IPS DF 6.9 (cell line): ENCODE measurements at regions not wholly inside any gene's neighbourhood (a gene's known extent, or its start where the extent isn't known, plus 50 kb on each side); places are given as distances from the start of the nearest gene placed in this dataset.
"Not testable (repeated sequence)": the region's sequence is repeated elsewhere in the genome, so short reads cannot be mapped to it uniquely, and the experiment has no call there.

ENCODE experiments used
- DNase-seq: peaks from one replicate; pipeline ENCODE4 v3.0.0-alpha.2; 2013; ENCODE audit warnings: low read depth, low spot score
- H3K27ac ChIP-seq: one replicate; pipeline ENCODE4 v1.5.1; 2013; ENCODE audit warnings: low read length, control low read depth
- H3K27me3 ChIP-seq: 2 replicates; pipeline ENCODE4 v1.6.1; 2013; ENCODE audit warnings: mild to moderate bottlenecking, low read length; ENCODE audit not compliant: control insufficient read depth, insufficient read depth
- H3K36me3 ChIP-seq: 2 replicates; pipeline ENCODE4 v1.6.1; 2013; ENCODE audit warnings: low read length; ENCODE audit not compliant: control insufficient read depth, insufficient read depth
- H3K4me1 ChIP-seq: 2 replicates; pipeline ENCODE4 v1.6.1; 2013; ENCODE audit warnings: low read length; ENCODE audit not compliant: control insufficient read depth, insufficient read depth
- H3K4me3 ChIP-seq: 2 replicates; pipeline ENCODE4 v1.5.1; 2013; ENCODE audit warnings: mild to moderate bottlenecking, low read length
- H3K9me3 ChIP-seq: 2 replicates; pipeline ENCODE4 v1.6.1; 2013; ENCODE audit warnings: low read length, inconsistent platforms; ENCODE audit not compliant: control insufficient read depth, insufficient read depth
- WGBS: extraction: QIAGEN DNeasy Blood & Tissue Kit; methylation state at CpG from one replicate; pipeline ENCODE4 v1.1.7; 2013; ENCODE audit warnings: mixed read lengths, missing lambda C conversion rate; ENCODE audit not compliant: insufficient read length, insufficient coverage; 5-methylcytosine and 5-hydroxymethylcytosine counted together

- Histone ChIP-seq H3K36me3 (no peaks in the 10 kb centered on the region), H3K4me3 (no peak overlapping the region)
Observed at GRCh38 chr22:22168941-22169867, 75.4 kb upstream of the VPREB1 start.

GRCh38 chr22:22168190-22168940 lies 76.2 kb upstream of the VPREB1 start:
- DNase-seq = peak; percentile 52
- Histone ChIP-seq H3K27ac (no peak overlapping the region), H3K36me3 (no peaks in the 10 kb centered on the region), H3K9me3 (no peaks in the 10 kb centered on the region), H3K27me3 (peaks cover 49% of the 10 kb centered on the region), H3K4me1 (no peaks in the 10 kb centered on the region), H3K4me3 (no peak overlapping the region)
- no CpG with 5 or more reads among the region's 7 CpGs for WGBS

More at GRCh38 chr22:22168941-22169867, 75.4 kb upstream of the VPREB1 start:
- WGBS = no CpG with 5 or more reads among the region's 9 CpGs
- Histone ChIP-seq H3K4me1 (no peaks in the 10 kb centered on the region), H3K9me3 (no peaks in the 10 kb centered on the region), H3K27me3 (peaks cover 43% of the 10 kb centered on the region), H3K27ac (no peak overlapping the region)
- no peak for DNase-seq

DNA sequence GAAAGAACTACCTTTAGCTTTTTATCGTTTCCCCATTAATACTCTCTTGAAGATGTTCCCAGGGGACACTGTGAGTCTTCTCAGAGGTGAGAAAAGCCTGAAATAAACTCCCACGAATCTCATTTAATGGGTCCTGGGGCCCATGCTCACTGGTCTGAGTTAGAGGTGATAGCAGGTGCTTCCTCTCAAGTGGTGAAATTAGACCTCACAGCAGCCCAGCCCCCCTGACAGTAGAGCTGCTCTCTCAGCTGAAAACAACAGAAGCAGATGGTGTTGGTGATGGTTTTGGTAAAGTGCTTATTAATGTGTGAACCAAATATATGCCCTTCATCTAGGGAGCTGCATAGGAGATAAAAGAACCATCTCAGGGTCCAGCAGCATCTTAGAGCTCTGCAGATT lies 76.8 kb upstream of the VPREB1 start:
- Histone ChIP-seq H3K9me3 (no peaks in the 10 kb centered on the region), H3K27me3 (peaks cover 54% of the 10 kb centered on the region), H3K4me1 (no peaks in the 10 kb centered on the region), H3K27ac (no peak overlapping the region), H3K36me3 (no peaks in the 10 kb centered on the region), H3K4me3 (no peak overlapping the region)
- DNase-seq = no peak
- WGBS = no CpG with 5 or more reads among the region's 2 CpGs

DNA sequence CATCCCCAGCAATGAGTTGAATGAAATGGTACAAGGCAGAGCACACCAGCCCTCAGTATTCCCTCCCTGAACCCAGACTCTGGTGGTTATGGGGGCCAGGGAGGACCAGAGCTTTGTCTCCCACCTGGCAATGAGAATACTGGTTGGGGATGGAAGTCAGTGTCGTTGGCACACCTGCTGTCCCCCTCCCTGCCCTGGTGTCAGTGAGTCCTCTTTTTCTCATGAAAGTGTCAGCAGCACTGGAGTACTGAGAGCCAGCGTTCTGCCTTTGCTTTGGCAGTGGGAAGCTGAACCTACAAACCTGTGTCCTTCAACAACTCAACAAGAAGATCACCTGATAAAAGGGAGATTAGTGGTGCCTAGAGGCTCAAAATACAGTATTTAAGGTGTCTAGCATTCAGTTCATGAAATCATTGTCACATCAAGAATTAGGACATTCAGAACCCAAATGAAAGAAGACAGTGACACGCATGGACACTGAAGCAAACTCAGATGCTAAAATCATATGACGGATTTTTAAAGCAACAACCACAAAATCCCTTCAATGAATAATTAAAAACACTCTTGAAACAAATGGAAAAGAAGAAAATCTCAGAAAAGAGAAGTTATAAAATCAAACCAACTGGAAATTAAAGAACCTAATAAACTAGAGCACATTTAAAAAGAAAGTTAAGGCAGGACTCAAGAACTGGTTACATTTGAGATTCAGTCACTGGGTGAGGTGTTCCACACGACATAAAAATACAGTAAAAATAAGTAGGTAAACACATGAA lies 77.5 kb upstream of the VPREB1 start:
- H3K4me1 ChIP-seq = no peaks in the 10 kb centered on the region
- peaks cover 59% of the 10 kb centered on the region for H3K27me3 ChIP-seq
- H3K9me3 ChIP-seq = no peaks in the 10 kb centered on the region
- no CpG with 5 or more reads among the region's 5 CpGs for WGBS
- no peak overlapping the region for H3K27ac ChIP-seq
- no peak overlapping the region for H3K4me3 ChIP-seq
- no peaks in the 10 kb centered on the region for H3K36me3 ChIP-seq
- DNase-seq = no peak

GRCh38 chr22:22165936-22166710 lies 78.5 kb upstream of the VPREB1 start:
- H3K4me1 ChIP-seq = no peaks in the 10 kb centered on the region

GRCh38 chr22:22164541-22165272 lies 79.9 kb upstream of the VPREB1 start:
- Histone ChIP-seq H3K4me3 (no peak overlapping the region), H3K27me3 (peaks cover 57% of the 10 kb centered on the region), H3K4me1 (no peaks in the 10 kb centered on the region), H3K36me3 (no peaks in the 10 kb centered on the region), H3K9me3 (no peaks in the 10 kb centered on the region), H3K27ac (no peak overlapping the region)
- no CpG with 5 or more reads among the region's 3 CpGs for WGBS
- no peak for DNase-seq

More at GRCh38 chr22:22165936-22166710, 78.5 kb upstream of the VPREB1 start:
- Histone ChIP-seq H3K27me3 (peaks cover 62% of the 10 kb centered on the region), H3K27ac (no peak overlapping the region), H3K4me3 (no peak overlapping the region), H3K9me3 (no peaks in the 10 kb centered on the region), H3K36me3 (no peaks in the 10 kb centered on the region)
- DNase-seq = no peak
- no CpG with 5 or more reads among the region's 6 CpGs for WGBS

DNA sequence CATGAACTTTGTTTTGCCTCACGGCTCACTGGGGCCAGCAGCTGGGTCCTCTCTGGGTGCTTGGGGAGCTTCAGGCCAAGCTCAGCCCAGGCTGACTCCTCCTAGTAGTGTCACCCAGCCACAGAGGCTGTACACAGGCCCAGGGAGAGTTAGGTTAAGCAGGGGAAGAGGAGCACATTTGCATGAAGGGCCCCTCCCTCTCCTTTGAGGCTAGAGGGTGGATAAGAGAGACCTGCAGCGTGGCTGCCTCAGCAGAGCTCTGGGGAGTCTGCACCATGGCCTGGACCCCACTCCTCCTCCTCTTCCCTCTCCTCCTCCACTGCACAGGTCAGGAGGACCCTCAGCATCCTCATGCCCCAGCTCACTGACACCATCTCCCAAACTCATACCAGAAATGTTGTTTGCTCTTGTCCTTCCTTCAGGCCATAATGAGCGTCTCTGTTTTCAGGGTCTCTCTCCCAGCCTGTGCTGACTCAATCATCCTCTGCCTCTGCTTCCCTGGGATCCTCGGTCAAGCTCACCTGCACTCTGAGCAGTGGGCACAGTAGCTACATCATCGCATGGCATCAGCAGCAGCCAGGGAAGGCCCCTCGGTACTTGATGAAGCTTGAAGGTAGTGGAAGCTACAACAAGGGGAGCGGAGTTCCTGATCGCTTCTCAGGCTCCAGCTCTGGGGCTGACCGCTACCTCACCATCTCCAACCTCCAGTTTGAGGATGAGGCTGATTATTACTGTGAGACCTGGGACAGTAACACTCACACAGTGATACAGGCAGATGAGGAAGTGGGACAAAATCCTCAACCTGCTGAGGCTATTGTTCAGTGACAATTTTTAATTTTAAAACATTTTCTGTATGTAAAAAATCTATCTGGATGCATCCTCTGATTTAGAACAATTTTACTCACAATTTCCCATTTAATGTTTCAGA lies 82.4 kb upstream of the VPREB1 start:
- H3K27ac ChIP-seq = no peak overlapping the region
- DNase-seq = no peak
- no CpG with 5 or more reads among the region's 9 CpGs for WGBS

DNA sequence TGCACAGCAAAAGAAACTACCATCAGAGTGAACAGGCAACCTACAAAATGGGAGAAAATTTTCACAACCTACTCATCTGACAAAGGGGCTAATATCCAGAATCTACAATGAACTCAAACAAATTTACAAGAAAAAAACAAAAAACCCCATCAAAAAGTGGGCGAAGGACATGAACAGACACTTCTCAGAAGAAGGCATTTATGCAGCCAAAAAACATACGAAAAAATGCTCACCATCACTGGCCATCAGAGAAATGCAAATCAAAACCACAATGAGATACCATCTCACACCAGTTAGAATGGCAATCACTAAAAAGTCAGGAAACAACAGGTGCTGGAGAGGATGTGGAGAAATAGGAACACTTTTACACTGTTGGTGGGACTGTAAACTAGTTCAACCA lies 83.8 kb upstream of the VPREB1 start:
- not testable (repeated sequence) for H3K9me3 ChIP-seq, DNase-seq, H3K36me3 ChIP-seq, H3K4me3 ChIP-seq, H3K27ac ChIP-seq, H3K4me1 ChIP-seq
- H3K27me3 ChIP-seq = peaks cover 53% of the 10 kb centered on the region
- no CpG with 5 or more reads among the region's 2 CpGs for WGBS

More for the DNA sequence above, 82.4 kb upstream of the VPREB1 start:
- Histone ChIP-seq H3K9me3 (no peaks in the 10 kb centered on the region), H3K27me3 (peaks cover 65% of the 10 kb centered on the region), H3K4me1 (no peaks in the 10 kb centered on the region), H3K36me3 (no peaks in the 10 kb centered on the region), H3K4me3 (no peak overlapping the region)

DNA sequence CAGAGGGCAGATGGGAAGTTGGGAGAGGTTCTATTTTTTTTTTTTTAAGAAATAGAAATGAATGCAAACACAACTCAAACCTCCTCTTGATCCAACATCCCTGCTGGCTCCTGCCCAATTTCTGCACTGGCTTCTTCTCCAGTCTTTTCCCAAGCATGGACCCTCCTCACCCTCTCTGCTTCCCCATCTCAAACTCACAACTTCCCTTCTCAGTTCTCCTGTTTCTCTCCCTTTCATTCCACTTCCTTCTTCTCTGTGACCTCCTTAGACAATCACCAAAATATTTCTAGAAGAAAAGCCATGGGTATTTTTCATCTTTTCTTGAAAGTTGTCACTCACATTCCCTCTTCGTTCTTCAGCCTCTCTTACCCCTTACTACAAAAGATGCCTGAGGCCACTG lies 85.2 kb upstream of the VPREB1 start:
- H3K27me3 ChIP-seq = peaks cover 50% of the 10 kb centered on the region
- no peak for DNase-seq
- no peaks in the 10 kb centered on the region for H3K4me1 ChIP-seq
- H3K27ac ChIP-seq = no peak overlapping the region
- no CpG with 5 or more reads among the region's 1 CpG for WGBS
- no peak overlapping the region for H3K4me3 ChIP-seq
- no peaks in the 10 kb centered on the region for H3K9me3 ChIP-seq
- no peaks in the 10 kb centered on the region for H3K36me3 ChIP-seq
